Transverse colon (tissue), 4 donors: ENCODE measurements at regions not wholly inside any gene's neighbourhood (a gene's known extent, or its start where the extent isn't known, plus 50 kb on each side); places are given as distances from the start of the nearest gene placed in this dataset.

ENCODE experiments used
- DNase-seq: peaks from one replicate; pipeline ENCODE4 v3.0.0-alpha.2; 2019
- H3K27ac ChIP-seq, 4 donors: fragments of 200-600 bp; sonication (generic); 2 replicates each; pipeline ENCODE4 v1.5.1; 2016 to 2018; ENCODE audit warnings: inconsistent platforms in 4 of 4
- H3K27me3 ChIP-seq: fragments of 200-600 bp; sonication (generic); 2 replicates; pipeline ENCODE4 v1.5.1; 2017; ENCODE audit warnings: inconsistent platforms
- H3K36me3 ChIP-seq, 4 donors: fragments of 200-600 bp; sonication (generic); 2 replicates each; pipeline ENCODE4 v1.5.1; 2017 to 2019; ENCODE audit warnings: inconsistent platforms in 4 of 4
- H3K4me1 ChIP-seq, 4 donors: fragments of 200-600 bp; sonication (generic); 2 replicates each; pipeline ENCODE4 v1.5.1; 2017 to 2020; ENCODE audit warnings: inconsistent platforms in 4 of 4
- H3K4me3 ChIP-seq, 4 donors: fragments of 200-600 bp; sonication (generic); 1 replicate in 1 of 4; 2 replicates in 3 of 4; pipeline versions ENCODE4 v1.5.1 to v1.6.1; 2017 to 2019; ENCODE audit warnings: inconsistent platforms in 4 of 4
- H3K9me3 ChIP-seq, 2 donors: fragments of 200-600 bp; sonication (generic); 2 replicates each; pipeline ENCODE4 v1.5.1; 2017 to 2019; ENCODE audit warnings: inconsistent platforms in 2 of 2
- CTCF ChIP-seq, 5 experiments: fragments of 200-600 bp in 3 of 5; fragments of 450-650 bp in 2 of 5; sonication (generic) in 3 of 5; IDR thresholded peaks; 1 replicate in 2 of 5; 2 replicates in 3 of 5; pipeline ENCODE4 v1.5.1; 2016 to 2017; ENCODE audit warnings: antibody characterized with exemption in 5 of 5, inconsistent platforms in 3 of 5, mild to moderate bottlenecking in 2 of 5, moderate library complexity in 1 of 5
- EP300 ChIP-seq: sonication (generic); formaldehyde crosslinking; IDR thresholded peaks from one replicate; pipeline ENCODE4 v1.6.1; 2017; ENCODE audit warnings: antibody characterized with exemption, low read depth
- POLR2A ChIP-seq: fragments of 450-650 bp; IDR thresholded peaks from one replicate; pipeline ENCODE4 v1.6.1; 2016; ENCODE audit warnings: antibody characterized with exemption, mild to moderate bottlenecking, moderate library complexity
- POLR2AphosphoS5 ChIP-seq, 3 donors: sonication (generic); formaldehyde crosslinking; IDR thresholded peaks; one replicate each; pipeline ENCODE4 v1.6.1; 2016; ENCODE audit warnings: antibody characterized with exemption in 3 of 3
- WGBS, 2 donors: methylation state at CpG; one replicate each; pipeline ENCODE4 v1.1.5; 2018; ENCODE audit warnings: low coverage in 1 of 2; 5-methylcytosine and 5-hydroxymethylcytosine counted together
- in situ Hi-C, 4 donors: fragments of 200-750 bp; cut with MboI; loops; one replicate each; pipeline versions ENCODE4 v1.15.0 to v1.15.1; 2017; ENCODE audit warnings: low sequenced_read_pairs in 3 of 4, low pct_ligation_motif_present in 1 of 4, low pct_unique_long_range_greater_than_20kb in 1 of 4
- intact Hi-C: fragments of 100-400 bp; cut with DNase I; formaldehyde crosslinking; loops from one replicate; pipeline ENCODE4 v1.15.1; 2023; ENCODE audit warnings: low total_unique reads

DNA sequence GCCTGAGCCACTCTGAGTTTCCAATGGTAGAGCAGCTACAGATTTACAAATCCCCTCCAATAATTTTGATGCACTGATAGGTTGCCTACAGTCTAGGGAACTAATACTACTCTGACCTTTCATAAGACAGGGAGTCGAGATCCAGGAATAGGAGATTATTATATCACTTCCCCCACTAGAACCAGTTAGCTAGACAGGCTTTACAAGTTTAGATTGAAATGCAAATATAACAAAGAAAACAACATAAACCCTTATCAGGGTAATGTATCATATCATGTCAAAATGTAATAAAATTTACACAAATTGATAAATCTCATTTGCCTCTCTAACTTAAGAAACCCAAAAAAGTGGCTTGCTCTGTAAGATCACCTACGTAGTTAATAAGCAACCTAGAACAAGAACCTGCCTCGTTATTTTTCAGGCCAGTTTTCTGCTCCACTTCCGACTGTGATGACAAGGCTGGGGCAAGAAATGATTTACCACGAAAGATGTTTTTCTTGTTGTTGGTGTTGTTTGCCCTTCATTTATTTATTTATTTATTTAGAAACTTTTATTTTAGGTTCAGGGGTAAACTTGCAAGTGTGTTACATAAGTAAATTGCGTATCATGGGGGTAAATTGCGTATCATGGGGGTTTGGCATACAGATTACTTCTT lies 504.2 kb upstream of the ID4 start:
- 42 to 64% methylated on average over 7 of the region's 7 CpGs for WGBS, 2 donors
- Histone ChIP-seq H3K9me3 (no peaks in the 10 kb centered on the region), H3K27me3 (no peaks in the 10 kb centered on the region), H3K4me3 (no peak overlapping the region), H3K36me3 (no peaks in the 10 kb centered on the region), H3K27ac (no peak overlapping the region), H3K4me1 (no peaks in the 10 kb centered on the region)
- TF ChIP-seq EP300: no peak
- TF ChIP-seq CTCF (IDR thresholded peaks at IDR 0.05): no peak
- TF ChIP-seq POLR2AphosphoS5 (IDR thresholded peaks at IDR 0.05): no peak
- TF ChIP-seq POLR2A: no peak
- intact Hi-C loops: no loop called here
- in situ Hi-C loops: no loop called here
- DNase-seq: no peak

DNA sequence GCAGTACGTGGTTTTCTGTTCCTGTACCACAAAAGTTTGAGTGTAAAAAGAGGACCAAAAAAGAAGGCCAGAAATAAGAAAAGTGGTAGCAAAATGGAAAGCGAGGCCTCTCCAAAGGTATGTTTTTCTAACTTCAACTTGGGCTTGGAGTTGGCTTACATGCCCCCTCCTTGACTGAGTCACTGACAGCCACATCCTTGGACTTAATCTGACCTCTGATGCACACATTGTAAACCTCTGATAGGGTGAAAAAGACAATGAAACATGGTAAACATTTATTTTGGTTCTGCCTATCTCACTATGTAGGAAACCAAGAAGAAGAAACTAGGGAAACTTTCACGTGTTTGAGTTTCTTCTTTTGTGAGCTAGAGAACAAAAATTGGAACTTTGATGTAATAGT lies 503.2 kb upstream of the ID4 start:
- no peaks in the 10 kb centered on the region for H3K36me3 ChIP-seq
- no peak overlapping the region for H3K4me3 ChIP-seq
- H3K27ac ChIP-seq: no peak overlapping the region
- H3K9me3 ChIP-seq: no peaks in the 10 kb centered on the region
- intact Hi-C loops: no loop called here
- DNase-seq: no peak
- TF ChIP-seq POLR2A (no peak), POLR2AphosphoS5 (IDR thresholded peaks at IDR 0.05) (no peak), EP300 (no peak), CTCF (IDR thresholded peaks at IDR 0.05) (no peak)
- 64 to 76% methylated on average over 3 of the region's 3 CpGs for WGBS, 2 donors
- H3K4me1 ChIP-seq: no peaks in the 10 kb centered on the region
- in situ Hi-C loops: no loop called here
- H3K27me3 ChIP-seq: no peaks in the 10 kb centered on the region

DNA sequence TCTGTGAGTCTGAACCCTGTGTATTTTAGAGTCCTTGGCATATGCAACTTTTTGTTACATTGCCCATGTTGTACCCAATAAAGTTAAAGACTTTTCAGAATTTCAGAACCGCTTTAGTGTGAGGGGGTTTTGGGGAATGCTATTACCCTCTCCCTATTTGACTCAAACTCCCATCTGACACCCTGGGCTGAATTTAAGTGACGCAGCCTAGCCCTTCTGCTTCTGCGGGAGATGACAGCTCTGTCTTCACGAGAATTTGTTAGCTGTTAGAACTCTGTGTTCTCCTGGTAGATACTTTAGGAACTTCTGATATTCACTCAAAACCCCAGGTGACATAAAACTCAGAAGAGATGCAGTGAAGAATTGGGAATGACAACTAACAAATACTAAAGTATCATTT lies 500.6 kb upstream of the ID4 start:
- intact Hi-C loops: no loop called here
- Histone ChIP-seq H3K4me3 (no peak overlapping the region), H3K27ac (no peak overlapping the region), H3K36me3 (no peaks in the 10 kb centered on the region), H3K9me3 (no peaks in the 10 kb centered on the region), H3K27me3 (no peaks in the 10 kb centered on the region), H3K4me1 (no peaks in the 10 kb centered on the region)
- DNase-seq: no peak
- WGBS, 2 donors: 89% methylated on average over 4 of the region's 4 CpGs; no CpG with 5 or more reads in 1 of the 2 donors
- in situ Hi-C loops: no loop called here
- no peak for TF ChIP-seq CTCF (IDR thresholded peaks at IDR 0.05)
- no peak for TF ChIP-seq POLR2A
- TF ChIP-seq POLR2AphosphoS5 (IDR thresholded peaks at IDR 0.05): no peak
- no peak for TF ChIP-seq EP300

GRCh38 chr6:19337101-19337500 lies 500.1 kb upstream of the ID4 start:
- Histone ChIP-seq H3K36me3 (no peaks in the 10 kb centered on the region), H3K9me3 (no peaks in the 10 kb centered on the region), H3K27ac (no peak overlapping the region), H3K4me1 (no peaks in the 10 kb centered on the region), H3K27me3 (no peaks in the 10 kb centered on the region), H3K4me3 (no peak overlapping the region)
- 65 to 77% methylated on average over 5 to 6 of the region's 6 CpGs for WGBS, 2 donors
- intact Hi-C loops (no loop called here), in situ Hi-C loops (no loop called here)
- TF ChIP-seq POLR2A: no peak
- TF ChIP-seq POLR2AphosphoS5 (IDR thresholded peaks at IDR 0.05): no peak
- no peak for TF ChIP-seq EP300
- TF ChIP-seq CTCF (IDR thresholded peaks at IDR 0.05): no peak
- DNase-seq: no peak
